Thyroid gland (tissue), 4 donors: ENCODE measurements at regions not wholly inside any gene's neighbourhood (a gene's known extent, or its start where the extent isn't known, plus 50 kb on each side); places are given as distances from the start of the nearest gene placed in this dataset.

Experiments used
- DNase-seq, 2 donors: peaks; one replicate each; pipeline ENCODE4 v3.0.0-alpha.2; 2019
- H3K27ac ChIP-seq, 3 donors: fragments of 200-600 bp; sonication (generic); 1 replicate in 2 of 3; 2 replicates in 1 of 3; pipeline ENCODE4 v1.5.1; 2016 to 2019; ENCODE audit warnings: mild to moderate bottlenecking in 1 of 3, moderate library complexity in 1 of 3
- H3K27me3 ChIP-seq: fragments of 200-600 bp; sonication (generic); one replicate; pipeline ENCODE4 v1.5.1; 2019
- H3K36me3 ChIP-seq, 2 donors: fragments of 200-600 bp; sonication (generic); one replicate each; pipeline ENCODE4 v1.5.1; 2016 to 2019
- H3K4me1 ChIP-seq, 2 donors: fragments of 200-600 bp; sonication (generic); one replicate each; pipeline ENCODE4 v1.5.1; 2017 to 2019
- H3K4me3 ChIP-seq, 3 donors: fragments of 200-600 bp; sonication (generic); replicated peaks in 1 of 3; 1 replicate in 2 of 3; 2 replicates in 1 of 3; pipeline ENCODE4 v1.5.1; 2016; ENCODE audit warnings: mild to moderate bottlenecking in 1 of 3
- H3K9me3 ChIP-seq: fragments of 200-600 bp; sonication (generic); one replicate; pipeline ENCODE4 v1.5.1; 2017
- POLR2A ChIP-seq, 2 donors: fragments of 450-650 bp; IDR thresholded peaks; one replicate each; pipeline ENCODE4 v1.6.1; 2017; ENCODE audit warnings: antibody characterized with exemption in 2 of 2, mild to moderate bottlenecking in 2 of 2, moderate library complexity in 1 of 2
- WGBS, 2 donors: methylation state at CpG; one replicate each; pipeline ENCODE4 v1.1.5; 2017; 5-methylcytosine and 5-hydroxymethylcytosine counted together
- intact Hi-C: fragments of 100-400 bp; cut with DNase I; formaldehyde crosslinking; loops from one replicate; pipeline ENCODE4 v1.15.1; 2023
- TF ChIP-seq, protein P1 (sequence below), 6 experiments: fragments of 200-600 bp in 3 of 6; fragments of 450-650 bp in 3 of 6; sonication (generic) in 3 of 6; IDR thresholded peaks; one replicate each; pipeline ENCODE4 v1.5.1; 2016 to 2019; ENCODE audit warnings: antibody characterized with exemption in 6 of 6, mild to moderate bottlenecking in 2 of 6, inconsistent platforms in 1 of 6, moderate library complexity in 1 of 6

GRCh38 chr2:56537756-56538155 lies 354.0 kb downstream of the CCDC85A start:
- WGBS, 2 donors = 78 to 79% methylated on average over 3 of the region's 3 CpGs
- H3K4me3 ChIP-seq = no peak overlapping the region
- no peaks in the 10 kb centered on the region for H3K9me3 ChIP-seq
- no peaks in the 10 kb centered on the region for H3K36me3 ChIP-seq
- intact Hi-C loops = no loop called here
- no peak for TF ChIP-seq POLR2A (IDR thresholded peaks at IDR 0.05)
- TF ChIP-seq, protein P1, sequence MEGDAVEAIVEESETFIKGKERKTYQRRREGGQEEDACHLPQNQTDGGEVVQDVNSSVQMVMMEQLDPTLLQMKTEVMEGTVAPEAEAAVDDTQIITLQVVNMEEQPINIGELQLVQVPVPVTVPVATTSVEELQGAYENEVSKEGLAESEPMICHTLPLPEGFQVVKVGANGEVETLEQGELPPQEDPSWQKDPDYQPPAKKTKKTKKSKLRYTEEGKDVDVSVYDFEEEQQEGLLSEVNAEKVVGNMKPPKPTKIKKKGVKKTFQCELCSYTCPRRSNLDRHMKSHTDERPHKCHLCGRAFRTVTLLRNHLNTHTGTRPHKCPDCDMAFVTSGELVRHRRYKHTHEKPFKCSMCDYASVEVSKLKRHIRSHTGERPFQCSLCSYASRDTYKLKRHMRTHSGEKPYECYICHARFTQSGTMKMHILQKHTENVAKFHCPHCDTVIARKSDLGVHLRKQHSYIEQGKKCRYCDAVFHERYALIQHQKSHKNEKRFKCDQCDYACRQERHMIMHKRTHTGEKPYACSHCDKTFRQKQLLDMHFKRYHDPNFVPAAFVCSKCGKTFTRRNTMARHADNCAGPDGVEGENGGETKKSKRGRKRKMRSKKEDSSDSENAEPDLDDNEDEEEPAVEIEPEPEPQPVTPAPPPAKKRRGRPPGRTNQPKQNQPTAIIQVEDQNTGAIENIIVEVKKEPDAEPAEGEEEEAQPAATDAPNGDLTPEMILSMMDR (IDR thresholded peaks at IDR 0.05) = no peak
- no peak overlapping the region for H3K27ac ChIP-seq
- no peak for DNase-seq
- no peaks in the 10 kb centered on the region for H3K4me1 ChIP-seq
- H3K27me3 ChIP-seq = no peaks in the 10 kb centered on the region

GRCh38 chr2:56539618-56540017 lies 355.8 kb downstream of the CCDC85A start:
- Histone ChIP-seq H3K27me3 (no peaks in the 10 kb centered on the region), H3K36me3 (no peaks in the 10 kb centered on the region), H3K27ac (no peak overlapping the region), H3K9me3 (no peaks in the 10 kb centered on the region), H3K4me3 (no peak overlapping the region), H3K4me1 (no peaks in the 10 kb centered on the region)
- 84 to 91% methylated on average over 2 of the region's 2 CpGs for WGBS, 2 donors
- intact Hi-C loops = no loop called here
- DNase-seq = no peak
- TF ChIP-seq POLR2A (IDR thresholded peaks at IDR 0.05) = no peak
- TF ChIP-seq, protein P1 (IDR thresholded peaks at IDR 0.05) = no peak

- no peak for DNase-seq
- Histone ChIP-seq H3K4me3 (no peak overlapping the region), H3K4me1 (no peaks in the 10 kb centered on the region), H3K27ac (no peak overlapping the region), H3K27me3 (no peaks in the 10 kb centered on the region), H3K36me3 (no peaks in the 10 kb centered on the region), H3K9me3 (no peaks in the 10 kb centered on the region)
- WGBS, 2 donors = 71 to 77% methylated on average over 1 of the region's 1 CpG
- no peak for TF ChIP-seq POLR2A (IDR thresholded peaks at IDR 0.05)
- TF ChIP-seq, protein P1 (IDR thresholded peaks at IDR 0.05) = no peak
- intact Hi-C loops = no loop called here
These were observed 356.7 kb downstream of the CCDC85A start for GRCh38 chr2:56540467-56540866.

GRCh38 chr2:56540916-56541315 lies 357.1 kb downstream of the CCDC85A start:
- Histone ChIP-seq H3K36me3 (no peaks in the 10 kb centered on the region), H3K4me1 (no peaks in the 10 kb centered on the region), H3K27me3 (no peaks in the 10 kb centered on the region), H3K27ac (no peak overlapping the region), H3K9me3 (no peaks in the 10 kb centered on the region), H3K4me3 (no peak overlapping the region)
- no peak for TF ChIP-seq POLR2A (IDR thresholded peaks at IDR 0.05)
- TF ChIP-seq, protein P1 (IDR thresholded peaks at IDR 0.05) = no peak
- WGBS, 2 donors = 30 to 48% methylated on average over 4 of the region's 4 CpGs
- intact Hi-C loops = no loop called here
- DNase-seq = no peak

DNA sequence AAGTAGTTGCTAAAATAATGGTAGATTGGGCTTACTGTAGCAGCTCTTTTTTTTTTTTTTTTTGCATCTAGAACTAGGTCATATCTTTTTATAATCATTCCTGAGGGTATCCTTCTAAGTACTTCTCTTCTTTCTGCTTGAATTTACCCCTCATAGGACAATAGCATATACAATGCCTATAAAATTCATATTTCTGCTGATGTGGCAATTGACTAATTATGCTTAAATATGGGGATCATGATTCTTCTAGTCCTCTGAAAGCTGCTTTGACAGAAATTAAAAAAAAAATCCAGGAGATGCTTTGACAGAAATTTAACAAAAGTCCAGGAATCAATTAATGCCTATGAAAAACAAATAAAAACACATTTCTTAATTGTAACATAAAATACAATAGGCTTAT lies 358.4 kb downstream of the CCDC85A start:
- Histone ChIP-seq H3K4me3 (no peak overlapping the region), H3K9me3 (no peaks in the 10 kb centered on the region), H3K4me1 (no peaks in the 10 kb centered on the region), H3K27ac (no peak overlapping the region), H3K36me3 (no peaks in the 10 kb centered on the region), H3K27me3 (no peaks in the 10 kb centered on the region)
- TF ChIP-seq, protein P1 (IDR thresholded peaks at IDR 0.05) = no peak
- TF ChIP-seq POLR2A (IDR thresholded peaks at IDR 0.05) = no peak
- intact Hi-C loops = no loop called here
- DNase-seq = no peak
